Transverse colon (tissue), 4 donors: ENCODE measurements at regions not wholly inside any gene's neighbourhood (a gene's known extent, or its start where the extent isn't known, plus 50 kb on each side); places are given as distances from the start of the nearest gene placed in this dataset.
"Not testable (repeated sequence)": the region's sequence is repeated elsewhere in the genome, so short reads cannot be mapped to it uniquely, and the experiment has no call there.

Experiments
- DNase-seq: peaks from one replicate; pipeline ENCODE4 v3.0.0-alpha.2; 2019
- H3K27ac ChIP-seq, 4 donors: fragments of 200-600 bp; sonication (generic); 2 replicates each; pipeline ENCODE4 v1.5.1; 2016 to 2018; ENCODE audit warnings: inconsistent platforms in 4 of 4
- H3K27me3 ChIP-seq: fragments of 200-600 bp; sonication (generic); 2 replicates; pipeline ENCODE4 v1.5.1; 2017; ENCODE audit warnings: inconsistent platforms
- H3K36me3 ChIP-seq, 4 donors: fragments of 200-600 bp; sonication (generic); 2 replicates each; pipeline ENCODE4 v1.5.1; 2017 to 2019; ENCODE audit warnings: inconsistent platforms in 4 of 4
- H3K4me1 ChIP-seq, 4 donors: fragments of 200-600 bp; sonication (generic); 2 replicates each; pipeline ENCODE4 v1.5.1; 2017 to 2020; ENCODE audit warnings: inconsistent platforms in 4 of 4
- H3K4me3 ChIP-seq, 4 donors: fragments of 200-600 bp; sonication (generic); 1 replicate in 1 of 4; 2 replicates in 3 of 4; pipeline versions ENCODE4 v1.5.1 to v1.6.1; 2017 to 2019; ENCODE audit warnings: inconsistent platforms in 4 of 4
- H3K9me3 ChIP-seq, 2 donors: fragments of 200-600 bp; sonication (generic); 2 replicates each; pipeline ENCODE4 v1.5.1; 2017 to 2019; ENCODE audit warnings: inconsistent platforms in 2 of 2
- EP300 ChIP-seq: sonication (generic); formaldehyde crosslinking; IDR thresholded peaks from one replicate; pipeline ENCODE4 v1.6.1; 2017; ENCODE audit warnings: antibody characterized with exemption, low read depth
- POLR2A ChIP-seq: fragments of 450-650 bp; IDR thresholded peaks from one replicate; pipeline ENCODE4 v1.6.1; 2016; ENCODE audit warnings: antibody characterized with exemption, mild to moderate bottlenecking, moderate library complexity
- POLR2AphosphoS5 ChIP-seq, 3 donors: sonication (generic); formaldehyde crosslinking; IDR thresholded peaks; one replicate each; pipeline ENCODE4 v1.6.1; 2016; ENCODE audit warnings: antibody characterized with exemption in 3 of 3
- WGBS, 2 donors: methylation state at CpG; one replicate each; pipeline ENCODE4 v1.1.5; 2018; ENCODE audit warnings: low coverage in 1 of 2; 5-methylcytosine and 5-hydroxymethylcytosine counted together
- in situ Hi-C, 4 donors: fragments of 200-750 bp; cut with MboI; loops; one replicate each; pipeline versions ENCODE4 v1.15.0 to v1.15.1; 2017; ENCODE audit warnings: low sequenced_read_pairs in 3 of 4, low pct_ligation_motif_present in 1 of 4, low pct_unique_long_range_greater_than_20kb in 1 of 4
- intact Hi-C: fragments of 100-400 bp; cut with DNase I; formaldehyde crosslinking; loops from one replicate; pipeline ENCODE4 v1.15.1; 2023; ENCODE audit warnings: low total_unique reads
- TF ChIP-seq, protein P1 (sequence below), 5 experiments: fragments of 200-600 bp in 3 of 5; fragments of 450-650 bp in 2 of 5; sonication (generic) in 3 of 5; IDR thresholded peaks; 1 replicate in 2 of 5; 2 replicates in 3 of 5; pipeline ENCODE4 v1.5.1; 2016 to 2017; ENCODE audit warnings: antibody characterized with exemption in 5 of 5, inconsistent platforms in 3 of 5, mild to moderate bottlenecking in 2 of 5, moderate library complexity in 1 of 5

DNA sequence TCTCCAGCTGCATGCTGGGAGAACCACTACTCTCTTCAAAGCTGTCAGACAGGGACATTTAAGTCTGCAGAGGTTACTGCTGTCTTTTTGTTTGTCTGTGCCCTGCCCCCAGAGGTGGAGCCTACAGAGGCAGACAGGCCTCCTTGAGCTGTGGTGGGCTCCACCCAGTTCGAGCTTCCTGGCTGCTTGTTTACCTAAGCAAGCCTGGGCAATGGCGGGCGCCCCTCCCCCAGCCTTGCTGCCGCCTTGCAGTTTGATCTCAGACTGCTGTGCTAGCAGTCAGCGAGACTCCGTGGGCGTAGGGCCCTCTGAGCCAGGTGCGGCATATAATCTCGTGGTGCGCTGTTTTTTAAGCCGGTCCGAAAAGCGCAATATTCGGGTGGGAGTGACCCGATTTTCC, 215.0 kb downstream of the STIM2 start:
- DNase-seq, H3K4me1 ChIP-seq, H3K27ac ChIP-seq, in situ Hi-C loops, H3K4me3 ChIP-seq, intact Hi-C loops, H3K27me3 ChIP-seq, H3K36me3 ChIP-seq, H3K9me3 ChIP-seq: not testable (repeated sequence)
- 60 to 79% methylated on average over 1 to 15 of the region's 15 CpGs for WGBS, 2 donors

DNA sequence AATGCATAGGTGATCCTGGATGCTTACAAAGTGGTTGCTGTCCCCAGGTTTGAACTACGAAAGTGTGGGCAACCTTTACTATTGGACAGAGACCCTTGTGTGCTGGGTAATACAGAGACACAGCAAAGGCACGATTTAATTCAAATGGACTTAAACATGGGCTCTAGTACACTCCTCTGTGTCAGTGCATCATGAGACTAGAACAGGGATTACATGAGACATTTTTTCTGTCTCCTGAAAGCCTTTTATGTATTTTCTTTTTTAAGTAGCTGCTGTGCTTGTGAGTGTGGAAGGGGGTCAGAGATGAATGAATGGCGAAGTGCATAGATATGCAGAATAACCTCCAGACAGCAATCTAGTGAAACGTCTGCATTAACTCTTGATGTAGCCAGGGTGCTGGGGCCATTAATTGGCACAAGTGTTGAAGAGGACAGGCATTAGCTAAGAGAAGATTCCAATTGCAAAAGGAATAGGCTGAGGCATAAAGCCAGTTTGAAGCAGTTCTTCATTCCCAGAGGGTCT, 218.4 kb downstream of the STIM2 start:
- Histone ChIP-seq H3K36me3 (no peaks in the 10 kb centered on the region), H3K4me1 (no peaks in the 10 kb centered on the region), H3K27me3 (peaks cover 9% of the 10 kb centered on the region), H3K9me3 (no peaks in the 10 kb centered on the region), H3K4me3 (no peak overlapping the region), H3K27ac (no peak overlapping the region)
- no peak for TF ChIP-seq POLR2A
- no peak for TF ChIP-seq POLR2AphosphoS5 (IDR thresholded peaks at IDR 0.05)
- TF ChIP-seq EP300, result no peak
- TF ChIP-seq, protein P1, sequence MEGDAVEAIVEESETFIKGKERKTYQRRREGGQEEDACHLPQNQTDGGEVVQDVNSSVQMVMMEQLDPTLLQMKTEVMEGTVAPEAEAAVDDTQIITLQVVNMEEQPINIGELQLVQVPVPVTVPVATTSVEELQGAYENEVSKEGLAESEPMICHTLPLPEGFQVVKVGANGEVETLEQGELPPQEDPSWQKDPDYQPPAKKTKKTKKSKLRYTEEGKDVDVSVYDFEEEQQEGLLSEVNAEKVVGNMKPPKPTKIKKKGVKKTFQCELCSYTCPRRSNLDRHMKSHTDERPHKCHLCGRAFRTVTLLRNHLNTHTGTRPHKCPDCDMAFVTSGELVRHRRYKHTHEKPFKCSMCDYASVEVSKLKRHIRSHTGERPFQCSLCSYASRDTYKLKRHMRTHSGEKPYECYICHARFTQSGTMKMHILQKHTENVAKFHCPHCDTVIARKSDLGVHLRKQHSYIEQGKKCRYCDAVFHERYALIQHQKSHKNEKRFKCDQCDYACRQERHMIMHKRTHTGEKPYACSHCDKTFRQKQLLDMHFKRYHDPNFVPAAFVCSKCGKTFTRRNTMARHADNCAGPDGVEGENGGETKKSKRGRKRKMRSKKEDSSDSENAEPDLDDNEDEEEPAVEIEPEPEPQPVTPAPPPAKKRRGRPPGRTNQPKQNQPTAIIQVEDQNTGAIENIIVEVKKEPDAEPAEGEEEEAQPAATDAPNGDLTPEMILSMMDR (IDR thresholded peaks at IDR 0.05), result no peak
- 45 to 55% methylated on average over 4 of the region's 4 CpGs for WGBS, 2 donors
- in situ Hi-C loops (no loop called here), intact Hi-C loops (no loop called here)
- no peak for DNase-seq

DNA sequence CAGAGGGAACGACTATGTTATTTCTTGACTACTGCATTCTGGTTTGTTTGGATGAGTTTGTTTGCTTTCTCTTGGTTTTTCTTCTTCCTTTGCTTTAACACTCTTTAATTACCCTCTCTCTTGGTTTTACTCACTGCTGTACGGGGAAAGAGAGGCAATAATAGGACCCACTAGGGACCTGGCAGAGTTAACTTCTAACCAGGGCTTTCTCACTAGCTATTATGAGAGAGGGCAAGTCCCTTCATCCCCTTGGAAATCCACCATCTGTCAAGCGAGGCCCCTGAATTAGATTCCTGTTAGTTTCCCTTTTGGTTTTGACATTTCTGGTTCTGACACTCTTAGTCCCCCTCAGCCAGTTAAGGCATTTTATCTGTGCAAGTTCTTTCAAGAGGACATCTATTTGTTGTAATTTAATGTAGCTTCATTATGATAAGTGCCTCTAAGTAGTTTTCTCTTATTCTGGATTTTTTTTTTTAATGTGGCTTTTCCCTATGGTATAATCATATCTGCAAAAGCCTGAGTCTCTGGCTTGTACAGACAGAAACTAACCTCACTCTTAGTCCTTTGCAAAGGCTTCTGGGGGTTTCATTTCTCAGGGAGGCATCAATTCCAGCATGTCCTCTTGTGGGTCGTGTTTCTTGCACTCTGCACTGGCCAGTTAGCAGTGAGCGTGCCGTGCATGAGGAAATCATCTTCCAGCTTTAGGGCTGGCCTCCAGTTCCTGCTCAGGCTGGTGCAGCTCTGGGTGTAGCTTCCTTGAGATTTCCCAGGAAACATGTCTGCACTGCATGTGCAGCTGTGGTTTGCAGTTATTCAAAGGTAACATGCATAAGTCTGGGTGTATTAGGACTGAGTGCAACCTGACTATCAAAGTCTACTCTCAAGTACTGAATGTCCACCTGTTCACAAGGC, 221.3 kb downstream of the STIM2 start:
- H3K36me3 ChIP-seq, result no peaks in the 10 kb centered on the region
- in situ Hi-C loops (no loop called here), intact Hi-C loops (no loop called here)
- H3K9me3 ChIP-seq, result no peaks in the 10 kb centered on the region
- no peak for TF ChIP-seq EP300
- TF ChIP-seq, protein P1 (IDR thresholded peaks at IDR 0.05), result no peak
- no peak for TF ChIP-seq POLR2A
- TF ChIP-seq POLR2AphosphoS5 (IDR thresholded peaks at IDR 0.05), result no peak
- 50 to 67% methylated on average over 2 to 6 of the region's 6 CpGs for WGBS, 2 donors
- H3K27me3 ChIP-seq, result peaks cover 38% of the 10 kb centered on the region
- H3K27ac ChIP-seq, result no peak overlapping the region
- H3K4me1 ChIP-seq, result peaks cover 0 to 11% (median 3%) of the 10 kb centered on the region in 4 donors
- no peak overlapping the region for H3K4me3 ChIP-seq
- DNase-seq, result no peak

DNA sequence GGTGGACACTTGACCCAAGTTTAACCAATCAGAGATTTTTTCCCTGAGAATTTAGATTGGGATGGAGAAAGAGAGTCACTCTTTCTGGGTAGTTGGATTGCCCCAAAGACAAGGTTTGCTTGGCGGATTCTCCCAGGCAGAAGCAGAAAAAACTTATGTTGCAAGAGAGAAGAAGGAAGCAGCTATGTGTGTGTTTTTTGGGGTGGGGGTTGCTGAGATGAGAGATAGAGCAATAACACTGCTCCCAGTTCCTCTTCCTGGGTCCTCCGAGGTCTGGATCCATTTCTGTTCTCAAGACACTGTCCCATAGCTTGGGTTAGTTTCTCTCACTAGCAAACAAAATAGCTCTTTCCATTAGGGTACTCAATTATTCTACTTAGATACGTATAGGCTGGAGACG, 222.1 kb downstream of the STIM2 start:
- intact Hi-C loops (no loop called here), in situ Hi-C loops (no loop called here)
- Histone ChIP-seq H3K27ac (no peak overlapping the region), H3K4me1 (peaks cover 0 to 11% (median 3%) of the 10 kb centered on the region in 4 donors), H3K4me3 (no peak overlapping the region), H3K36me3 (no peaks in the 10 kb centered on the region), H3K27me3 (peaks cover 47% of the 10 kb centered on the region), H3K9me3 (no peaks in the 10 kb centered on the region)
- TF ChIP-seq EP300, result no peak
- TF ChIP-seq POLR2A, result no peak
- no peak for TF ChIP-seq POLR2AphosphoS5 (IDR thresholded peaks at IDR 0.05)
- TF ChIP-seq, protein P1 (IDR thresholded peaks at IDR 0.05), result no peak
- WGBS, 2 donors, result 73 to 87% methylated on average over 3 to 4 of the region's 4 CpGs
- no peak for DNase-seq
